Activated CD4-positive, alpha-beta T cell treated with anti-CD3 and anti-CD28 coated beads, Interleukin-2, amount 50 U/mL, for 4 hours (primary cell): ENCODE measurements at regions not wholly inside any gene's neighbourhood (a gene's known extent, or its start where the extent isn't known, plus 50 kb on each side); places are given as distances from the start of the nearest gene placed in this dataset.

Experiments
- DNase-seq, 2 experiments: peaks; one replicate each; pipeline ENCODE4 v3.0.0-alpha.2; 2020

GRCh38 chr10:130541090-130541489 lies 404.9 kb downstream of the GLRX3 start:
- DNase-seq = no peak

DNA sequence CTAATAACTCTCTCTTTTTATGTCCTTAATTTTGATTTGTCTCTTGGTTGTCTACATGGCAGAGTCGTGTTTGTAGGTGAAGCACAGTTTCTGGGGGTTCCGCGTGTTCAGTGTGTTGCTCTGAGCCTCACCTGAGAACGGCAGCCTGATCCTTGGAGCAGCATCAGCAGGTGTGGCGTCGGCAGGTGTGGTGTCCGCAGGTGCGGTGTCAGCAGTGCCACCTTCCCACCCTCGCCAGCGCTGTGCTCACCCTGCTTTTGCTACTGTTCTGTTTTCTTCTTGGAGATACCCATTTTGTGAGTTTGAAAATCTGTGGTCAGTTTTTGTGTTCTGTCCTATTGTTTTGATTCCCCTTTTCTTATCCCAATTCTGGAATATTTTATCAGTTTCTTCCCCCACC lies 406.6 kb downstream of the GLRX3 start:
- no peak for DNase-seq

DNA sequence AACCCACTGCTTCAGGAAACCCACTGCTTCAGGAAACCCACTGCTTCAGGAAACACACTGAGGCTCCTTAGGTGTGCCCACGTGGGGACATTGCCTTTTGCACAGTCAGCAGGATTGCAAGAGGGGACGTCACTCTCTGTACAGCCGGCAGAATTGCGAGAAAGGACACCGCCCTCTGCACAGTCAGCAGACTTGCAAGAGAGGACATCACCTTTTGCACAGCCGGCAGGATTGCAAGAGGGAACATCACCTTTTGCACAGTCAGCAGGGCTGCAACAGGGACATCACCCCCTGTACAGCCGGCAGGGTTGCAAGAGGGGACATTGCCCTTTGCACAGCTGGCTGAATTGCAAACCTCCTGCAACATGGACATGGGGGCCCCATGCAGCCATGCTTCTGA lies 407.6 kb downstream of the GLRX3 start:
- DNase-seq = no peak

GRCh38 chr10:130545122-130545521 lies 408.9 kb downstream of the GLRX3 start:
- DNase-seq = no peak

- no peak for DNase-seq
Measured at GRCh38 chr10:130545697-130546096, 409.5 kb downstream of the GLRX3 start.

- no peak for DNase-seq
Measured at GRCh38 chr10:130546841-130547240, 410.6 kb downstream of the GLRX3 start.

GRCh38 chr10:130547368-130547767 lies 411.2 kb downstream of the GLRX3 start:
- DNase-seq = no peak

DNA sequence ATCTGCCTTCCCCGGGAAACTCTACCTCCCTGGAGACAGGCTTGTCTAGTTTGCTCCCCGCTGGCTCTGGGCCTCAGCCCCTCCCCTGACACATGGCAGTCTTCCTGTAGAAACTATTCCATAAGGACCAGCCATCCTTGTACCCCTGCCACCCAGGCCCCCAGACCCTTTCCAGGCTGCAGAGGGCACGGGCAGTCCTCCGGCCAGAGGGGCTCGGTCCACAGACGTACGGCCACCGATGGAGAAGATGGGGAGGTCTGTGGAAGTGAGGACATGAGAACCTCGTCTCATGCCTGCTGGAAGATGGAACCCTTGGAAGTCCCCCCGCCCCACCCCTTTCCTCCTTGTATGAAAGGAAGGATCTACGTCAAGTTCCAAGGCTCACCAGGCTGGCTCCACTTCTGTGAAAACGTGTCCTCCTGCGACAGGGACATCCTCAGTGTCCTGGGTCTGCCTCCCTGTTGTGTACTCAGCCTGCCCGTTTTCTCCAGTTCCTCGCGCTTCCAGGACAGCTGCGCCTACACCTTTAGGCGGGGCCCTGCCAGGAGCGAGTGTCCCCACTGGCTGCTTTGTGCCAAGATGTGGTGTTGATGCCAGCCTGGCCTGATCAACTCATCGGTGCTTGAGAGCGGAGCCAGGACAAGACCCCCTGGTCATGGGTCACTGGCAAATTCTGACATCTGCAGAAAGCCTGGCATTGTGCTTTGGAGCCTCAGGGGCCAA lies 414.9 kb downstream of the GLRX3 start:
- no peak for DNase-seq

- no peak for DNase-seq
Measured at GRCh38 chr10:130551676-130552075, 415.5 kb downstream of the GLRX3 start.

GRCh38 chr10:130553826-130554225 lies 417.6 kb downstream of the GLRX3 start:
- DNase-seq = no peak

DNA sequence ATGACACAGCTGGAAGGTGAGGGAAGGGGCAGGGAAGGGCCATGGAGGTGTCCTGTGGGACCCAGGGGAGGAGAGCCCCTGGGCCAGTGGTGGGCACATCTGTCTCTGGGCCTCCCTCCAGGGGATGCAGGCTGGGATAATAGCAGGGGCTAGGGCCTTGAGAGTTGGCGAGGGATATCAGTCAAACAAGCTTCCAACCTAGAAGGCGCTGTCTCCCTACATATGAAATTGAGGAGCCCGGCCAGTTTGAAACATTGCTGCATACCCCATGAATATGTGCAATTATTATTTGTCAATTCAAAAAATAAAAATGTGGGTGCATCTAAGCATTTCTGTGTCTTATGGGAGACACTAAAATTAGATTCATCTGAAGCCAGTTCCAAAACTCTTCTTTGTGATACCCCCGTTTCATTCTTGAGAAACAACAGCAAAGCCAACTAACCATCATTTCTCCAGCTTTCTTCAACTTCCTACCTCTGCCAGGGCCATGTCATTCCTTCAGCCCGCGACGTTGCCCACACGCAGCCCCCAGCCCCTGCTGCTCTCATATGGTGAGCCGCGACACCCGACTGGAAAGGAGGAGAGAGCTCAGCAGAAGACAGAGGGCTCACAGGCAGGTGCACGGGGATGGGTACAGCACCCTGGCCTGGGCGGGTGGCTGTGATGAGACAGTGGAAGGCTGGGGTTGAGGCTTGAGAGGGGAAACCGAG lies 418.7 kb downstream of the GLRX3 start:
- no peak for DNase-seq

DNA sequence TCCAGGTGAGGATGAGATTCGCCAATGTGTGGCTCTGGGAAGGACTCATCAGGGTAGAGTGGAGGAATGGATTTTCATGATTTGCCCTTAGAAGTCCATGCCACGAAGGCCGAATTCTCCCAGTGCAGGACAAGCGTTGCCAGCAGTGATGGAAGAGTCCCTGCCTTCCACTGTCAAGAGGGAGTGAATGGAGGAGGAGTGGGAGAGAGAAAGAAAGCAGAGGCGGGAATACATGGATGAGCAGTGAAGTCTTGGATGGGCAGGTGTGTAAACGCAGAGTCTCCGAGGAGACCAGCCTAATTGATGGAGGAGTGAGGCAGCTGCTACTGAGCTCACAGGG lies 419.2 kb downstream of the GLRX3 start:
- no peak for DNase-seq

DNA sequence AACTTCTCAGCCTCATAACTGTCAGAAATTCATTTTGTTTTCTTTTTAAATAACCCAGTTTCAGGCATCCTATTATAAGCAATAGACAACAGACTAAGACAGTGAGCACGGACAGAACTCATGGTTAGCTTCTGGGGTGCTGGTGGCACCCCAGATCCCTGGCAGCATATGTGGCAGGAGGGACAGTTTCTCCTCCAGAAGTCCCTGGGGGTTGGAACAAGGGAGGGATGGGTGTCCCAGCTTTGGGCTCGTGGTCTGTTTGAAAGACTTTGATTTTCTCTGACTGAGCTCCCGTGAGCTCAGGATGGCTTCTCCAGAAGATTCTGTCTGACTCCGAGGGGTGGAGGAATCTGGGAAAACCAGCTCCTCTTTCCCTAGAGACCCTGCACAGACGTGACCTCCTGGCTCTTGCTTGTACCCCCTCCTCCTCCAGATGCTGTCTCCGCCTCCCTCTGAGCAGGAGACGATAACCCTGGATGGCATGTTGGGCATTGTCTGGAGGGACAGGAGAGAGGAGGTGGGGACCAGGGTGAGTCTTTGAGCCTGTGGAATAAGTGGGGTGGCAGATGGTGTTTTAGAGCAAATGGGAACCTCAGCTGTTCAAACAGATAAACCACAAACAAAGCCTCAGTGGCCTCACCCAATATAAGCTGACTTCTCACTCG lies 421.1 kb downstream of the GLRX3 start:
- no peak for DNase-seq

GRCh38 chr10:130558746-130559546 lies 422.8 kb downstream of the GLRX3 start:
- DNase-seq = no peak

DNA sequence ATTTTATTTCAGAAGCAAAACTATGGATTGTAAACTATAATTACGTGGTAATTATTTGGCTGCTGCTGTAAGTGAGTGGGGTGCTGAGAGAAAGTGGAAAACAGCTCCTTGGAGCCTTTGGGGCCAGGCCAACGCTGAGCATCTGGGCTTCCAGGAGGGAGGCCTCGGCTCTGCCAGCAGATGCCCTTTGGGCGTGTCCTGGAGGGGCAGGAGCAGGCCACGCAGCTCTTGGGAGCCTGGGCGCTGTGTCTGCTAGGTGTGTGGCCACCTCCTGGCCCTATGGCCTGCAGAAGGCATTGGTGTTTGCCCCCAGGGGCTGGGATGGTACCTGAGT lies 423.3 kb downstream of the GLRX3 start:
- DNase-seq = no peak

DNA sequence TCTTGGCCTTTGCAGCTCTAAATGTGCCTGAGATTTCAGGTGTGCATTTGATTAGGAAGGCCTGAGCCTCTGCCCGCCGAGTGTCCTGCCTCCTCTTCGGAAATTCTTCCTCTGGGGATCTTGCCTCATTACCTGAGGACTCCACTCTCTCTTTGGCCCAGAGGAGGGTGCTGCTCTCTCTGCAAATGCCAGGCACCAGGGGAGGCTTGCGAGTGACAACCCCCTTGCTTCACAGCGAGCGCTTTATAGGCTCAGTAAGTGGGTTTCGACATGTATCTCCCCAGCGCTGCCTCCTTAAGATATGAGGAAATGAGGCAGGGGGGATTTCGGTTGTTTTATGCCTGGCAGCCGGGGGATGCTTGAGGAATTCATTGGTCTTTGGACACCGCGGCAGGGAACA lies 423.9 kb downstream of the GLRX3 start:
- no peak for DNase-seq

DNA sequence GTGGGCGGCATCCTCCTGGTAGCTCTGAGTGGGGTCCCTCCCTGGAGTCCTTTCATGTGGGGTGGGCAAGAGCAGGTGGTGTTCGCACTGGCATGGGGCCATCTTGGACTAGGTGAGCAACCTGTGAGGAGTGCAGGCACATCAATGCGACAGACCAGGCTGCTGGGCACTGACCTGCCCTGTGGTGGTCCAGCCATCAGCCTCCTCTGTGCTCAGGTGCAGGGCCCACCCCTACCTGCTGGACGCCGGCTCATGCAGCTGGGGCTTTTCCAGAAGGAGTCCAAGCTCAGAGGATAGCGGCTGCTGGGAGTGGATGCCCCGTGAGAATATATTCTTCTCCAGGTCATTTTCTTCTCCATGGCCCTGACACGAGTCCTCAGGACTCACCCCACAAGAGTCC lies 424.4 kb downstream of the GLRX3 start:
- DNase-seq = no peak

- DNase-seq = no peak
Measured at GRCh38 chr10:130561681-130562080, 425.5 kb downstream of the GLRX3 start.

DNA sequence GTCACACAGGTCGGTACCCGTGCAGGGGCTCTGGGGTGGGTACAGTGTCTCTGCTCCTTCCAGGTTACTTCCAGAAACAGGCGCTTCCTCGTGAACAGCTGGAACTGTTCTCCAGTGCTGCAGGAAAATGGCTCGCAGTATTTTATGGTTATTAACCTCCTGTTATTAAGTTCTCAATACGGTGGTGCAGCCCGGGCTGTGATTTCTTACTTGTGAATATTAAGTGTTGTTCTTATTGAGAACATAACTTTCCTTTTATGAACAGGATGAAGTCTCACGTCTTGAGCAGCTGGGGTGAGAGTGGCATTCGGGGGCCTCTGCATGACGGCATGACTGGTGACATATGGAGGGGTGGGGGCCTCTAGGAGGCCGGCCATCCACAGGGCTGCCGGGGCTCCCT lies 430.8 kb downstream of the GLRX3 start:
- no peak for DNase-seq

DNA sequence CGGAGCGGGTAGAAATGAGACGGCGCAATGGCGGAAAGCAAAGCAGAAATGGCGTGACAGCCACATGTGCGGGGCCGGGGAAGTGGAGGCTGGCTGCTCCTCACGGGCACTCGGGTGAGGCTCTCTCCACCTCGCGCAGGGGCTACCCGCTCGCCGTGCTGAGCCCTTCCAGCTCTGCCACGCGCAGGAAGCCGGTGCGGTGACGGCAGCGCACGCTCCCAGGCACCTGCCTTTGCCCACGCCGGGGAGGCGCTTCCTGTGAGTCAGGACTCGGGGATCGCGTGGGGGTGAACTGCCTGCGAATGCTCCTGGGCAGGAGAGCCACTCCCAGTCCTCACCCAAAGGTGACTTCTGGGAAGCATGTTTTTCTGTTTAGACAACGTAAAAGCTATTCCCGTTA lies 431.2 kb downstream of the GLRX3 start:
- DNase-seq = no peak

GRCh38 chr10:130568246-130568645 lies 432.1 kb downstream of the GLRX3 start:
- no peak for DNase-seq

DNA sequence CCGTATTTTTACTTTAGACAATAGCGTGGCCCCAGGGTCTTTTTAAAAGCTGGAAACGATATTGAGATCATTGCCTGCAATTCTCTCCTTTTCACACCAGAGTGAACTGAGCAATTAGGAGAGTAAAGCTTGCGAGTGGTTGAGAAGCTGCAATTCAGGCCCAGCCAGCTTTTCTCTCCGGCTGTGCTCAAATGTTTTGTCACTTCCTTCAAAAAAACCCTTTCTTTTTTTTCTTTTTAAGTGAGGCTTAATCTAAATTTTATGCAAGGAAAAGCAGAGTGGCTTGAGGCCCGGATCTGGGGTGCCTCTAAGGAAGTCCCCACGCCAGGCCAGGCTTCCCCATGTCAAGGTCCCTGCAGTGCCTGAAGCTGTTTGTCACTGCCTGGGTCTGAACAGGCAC lies 433.9 kb downstream of the GLRX3 start:
- no peak for DNase-seq

GRCh38 chr10:130571674-130572073 lies 435.5 kb downstream of the GLRX3 start:
- DNase-seq = no peak

DNA sequence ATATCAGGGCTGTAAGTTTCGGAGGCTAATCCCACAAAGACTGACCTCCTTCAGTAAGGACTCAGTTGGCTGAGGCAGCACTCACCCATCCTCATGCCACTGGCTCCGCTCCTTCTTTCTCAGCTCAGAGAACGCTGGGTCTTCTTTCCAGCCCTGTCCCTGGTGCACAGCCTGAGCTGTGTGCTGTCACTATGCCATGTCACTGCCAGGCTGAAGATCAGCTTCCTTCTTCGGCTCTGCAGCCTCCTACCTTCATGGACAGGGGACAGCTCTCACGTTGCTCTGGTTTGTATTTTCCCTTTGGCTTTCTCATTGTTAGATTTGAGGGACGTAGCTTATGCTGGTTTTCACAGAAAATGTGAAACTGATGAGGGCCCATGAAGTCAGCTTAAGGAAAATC lies 437.3 kb downstream of the GLRX3 start:
- DNase-seq = no peak
